HT1080 (cell line): ENCODE measurements at regions not wholly inside any gene's neighbourhood (a gene's known extent, or its start where the extent isn't known, plus 50 kb on each side); places are given as distances from the start of the nearest gene placed in this dataset.
A peak's percentile ranks its signal among the peaks of the same experiment; 100 is the strongest.

Experiments
- DNase-seq: peaks from one replicate; pipeline ENCODE4 v3.0.0-alpha.2; 2015; ENCODE audit warnings: low read depth

DNA sequence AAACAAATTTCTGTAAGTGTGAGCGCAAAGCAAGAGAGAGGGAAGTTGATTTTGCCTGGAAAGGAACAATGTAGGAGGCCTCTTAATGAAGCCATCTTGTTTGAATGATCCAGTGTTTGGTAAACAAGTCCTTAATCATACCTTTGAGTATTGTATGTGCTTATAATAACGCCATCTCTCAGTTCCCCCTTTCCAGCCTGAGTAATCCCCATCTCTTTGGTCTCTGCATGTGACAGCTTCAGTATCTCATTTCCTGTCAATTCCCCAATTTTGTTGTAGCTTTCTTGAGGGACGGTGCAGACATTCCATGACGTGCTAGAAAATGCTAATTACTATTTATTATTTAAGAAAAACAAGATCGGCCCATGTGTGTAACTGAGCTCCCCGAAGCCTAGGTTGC is 349.3 kb upstream of the NR2F2 start:
- DNase-seq: no peak

DNA sequence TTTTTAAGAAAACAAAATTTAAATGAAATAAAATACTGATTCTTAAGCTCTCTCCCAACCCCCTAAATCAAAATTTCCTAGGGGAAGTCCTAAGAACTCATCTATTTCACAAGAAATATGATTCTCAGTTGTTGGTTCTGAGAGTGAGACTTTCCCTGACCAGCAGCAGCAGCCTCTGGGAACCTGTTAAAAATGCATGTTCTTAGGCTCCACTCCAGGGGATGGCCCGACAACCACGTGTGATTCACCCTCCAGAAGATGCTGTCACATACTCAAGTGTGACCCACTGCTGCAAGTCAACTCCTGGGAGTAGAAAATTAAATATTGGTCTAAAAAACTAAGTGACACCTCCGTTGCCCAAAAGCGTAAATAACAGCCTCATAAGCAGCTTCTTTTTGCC is 343.2 kb upstream of the NR2F2 start:
- DNase-seq: no peak

DNA sequence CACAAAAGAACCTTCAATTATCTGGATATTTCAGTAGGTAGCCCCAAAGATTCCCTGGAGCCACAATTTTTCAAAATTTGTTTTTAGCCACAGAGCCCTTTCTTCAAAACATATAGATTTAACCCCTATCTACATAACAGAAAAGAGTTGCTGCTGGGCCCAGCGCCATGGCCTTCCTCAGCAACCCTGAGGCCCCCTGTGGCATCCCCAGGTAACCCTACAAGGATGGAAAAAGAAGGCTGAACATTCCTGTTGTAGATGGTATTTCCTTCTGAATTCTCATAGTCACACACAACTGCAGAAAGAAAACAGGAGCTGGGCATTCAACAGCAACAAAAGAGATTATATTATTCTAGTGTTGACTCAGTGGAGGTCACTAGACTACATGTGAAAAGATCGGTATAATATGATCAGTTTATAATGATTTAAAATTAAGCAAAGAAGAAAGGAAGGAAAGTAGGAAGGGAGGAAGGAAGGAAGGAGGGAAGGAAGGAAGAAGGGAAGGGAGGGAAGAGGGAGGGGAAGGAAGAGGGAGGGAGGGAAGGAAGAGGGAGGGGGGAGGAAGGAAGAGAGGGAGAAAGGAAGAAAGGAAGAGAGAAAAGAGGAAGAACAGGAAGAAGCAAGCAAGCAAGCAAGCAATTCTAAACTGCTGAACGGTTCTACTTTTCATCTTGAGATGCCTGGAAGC is 342.5 kb upstream of the NR2F2 start:
- no peak for DNase-seq

DNA sequence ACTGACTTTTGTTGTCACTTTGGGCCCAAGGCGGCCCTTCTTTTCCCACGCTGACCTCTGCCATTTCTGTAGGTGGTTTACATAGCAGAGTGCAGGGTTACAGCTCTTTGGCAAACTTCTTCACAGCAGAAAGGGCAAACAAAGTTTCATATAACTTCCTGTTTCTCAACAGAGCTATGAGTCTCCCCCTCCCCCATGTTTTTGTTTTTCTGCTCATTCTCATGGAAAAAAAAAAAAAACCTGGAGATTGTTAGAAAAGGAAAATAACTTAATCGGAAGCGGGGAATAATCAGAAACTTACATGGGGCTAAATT is 342.0 kb upstream of the NR2F2 start:
- no peak for DNase-seq

DNA sequence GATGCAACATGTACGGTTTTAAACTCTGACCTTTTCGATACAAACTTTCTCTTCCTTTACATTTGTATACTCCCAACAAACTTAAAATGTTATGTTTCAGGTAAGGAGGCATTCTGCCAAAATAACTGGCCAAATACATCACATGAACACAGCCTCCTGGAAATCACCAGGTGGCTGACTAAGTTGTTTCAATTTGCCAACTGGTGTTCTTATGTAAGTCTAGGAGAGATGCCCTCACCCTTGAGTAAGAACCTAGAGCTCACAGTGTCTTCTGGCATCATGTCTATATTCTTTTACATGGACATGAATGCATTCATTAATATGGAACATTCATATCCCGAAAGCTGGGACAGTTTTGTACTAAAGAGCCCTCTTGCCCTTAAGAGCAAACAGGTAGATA is 341.1 kb upstream of the NR2F2 start:
- DNase-seq: no peak

DNA sequence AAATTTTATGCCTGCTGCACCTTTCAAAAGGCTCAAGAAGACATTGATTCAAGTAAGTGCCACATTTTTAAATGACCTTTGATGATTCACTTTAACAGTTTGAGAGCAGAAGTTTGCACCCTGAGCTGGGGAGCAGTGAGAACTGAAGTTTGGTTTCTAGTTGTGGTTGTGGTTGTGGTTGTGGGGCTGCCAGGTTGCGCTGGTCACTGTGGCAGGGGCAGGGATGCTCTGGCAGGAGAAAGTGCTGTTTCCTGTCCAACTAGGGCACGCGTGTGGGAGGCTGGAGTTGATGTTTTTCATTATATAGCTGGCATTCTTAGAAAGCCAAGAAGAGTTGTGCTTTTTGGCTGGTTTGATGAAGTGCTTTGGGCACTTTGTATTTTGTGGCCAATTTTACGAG is 339.7 kb upstream of the NR2F2 start:
- peak; percentile 42 for DNase-seq

DNA sequence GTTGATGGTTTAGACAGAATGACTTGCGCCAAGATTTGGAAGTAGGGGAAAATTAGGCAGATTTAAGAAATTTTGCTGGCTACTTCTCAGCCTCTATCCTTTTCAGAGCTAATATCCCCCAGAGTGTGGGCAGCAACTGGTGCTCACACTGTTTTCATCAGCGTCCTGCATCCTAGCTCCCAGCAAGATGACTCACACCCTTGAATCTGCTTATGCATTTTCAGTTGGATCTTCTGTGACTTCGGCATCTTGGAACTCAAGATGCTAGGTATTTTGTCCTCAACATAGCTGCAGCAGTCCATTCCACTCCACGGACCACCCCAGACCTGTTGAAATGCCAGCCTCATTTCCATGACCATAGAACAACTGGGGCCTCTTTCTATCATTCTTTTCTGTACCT is 336.1 kb upstream of the NR2F2 start:
- peak; percentile 50 for DNase-seq

DNA sequence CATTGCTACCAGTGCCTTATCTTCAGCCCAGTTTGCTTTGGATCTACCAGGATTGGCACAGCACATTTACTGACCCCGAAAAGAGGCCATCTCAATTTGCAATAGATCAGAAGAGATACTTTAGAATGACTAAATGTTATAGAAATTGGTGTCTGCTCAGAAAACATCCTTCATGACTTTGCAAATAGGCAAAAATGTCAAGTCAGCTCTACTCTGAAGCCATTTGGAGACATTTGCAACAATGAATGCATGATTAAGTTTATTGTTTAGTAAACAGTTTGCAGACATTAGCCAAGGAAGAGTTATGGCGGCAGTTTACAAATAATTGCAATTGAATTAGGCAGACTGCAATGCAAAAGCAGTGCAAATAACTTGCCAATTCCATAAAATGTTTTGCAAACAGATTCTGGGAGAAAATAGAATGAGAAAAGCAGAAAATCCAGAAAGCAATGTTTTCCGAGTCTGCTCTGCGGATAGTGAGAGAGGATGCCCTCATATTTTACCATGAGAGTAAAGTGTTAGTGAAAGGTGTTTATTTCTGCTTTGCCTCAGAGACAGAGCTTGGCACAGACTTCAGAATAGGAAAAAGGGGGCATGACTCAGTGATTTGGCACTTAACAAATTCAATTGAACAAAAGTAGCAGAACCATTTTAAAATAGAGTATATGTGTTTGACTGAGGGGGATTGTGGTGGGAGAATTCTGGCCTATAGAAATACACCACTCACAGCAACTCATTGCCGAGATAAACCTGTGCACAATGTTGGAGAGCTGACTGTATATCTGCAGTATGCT is 334.9 kb upstream of the NR2F2 start:
- peak; percentile 57 for DNase-seq

DNA sequence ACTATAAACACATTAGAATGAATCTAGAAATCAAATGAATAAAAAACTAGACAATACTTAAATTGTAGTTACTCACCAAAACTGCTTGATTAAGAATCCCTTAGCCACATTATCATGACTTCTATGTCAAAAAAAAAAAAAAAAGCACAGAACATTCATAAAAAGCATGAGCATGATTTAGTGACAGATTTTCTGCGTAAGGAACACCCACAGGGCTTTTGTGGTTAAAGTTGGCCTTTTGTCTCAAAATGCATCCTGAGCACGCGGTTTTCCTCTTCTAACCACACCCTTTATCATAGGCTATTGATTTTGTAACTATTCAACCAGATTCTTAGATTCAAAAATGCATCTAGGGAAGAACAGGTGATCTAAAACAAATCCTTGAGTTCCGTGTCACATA is 334.0 kb upstream of the NR2F2 start:
- no peak for DNase-seq

DNA sequence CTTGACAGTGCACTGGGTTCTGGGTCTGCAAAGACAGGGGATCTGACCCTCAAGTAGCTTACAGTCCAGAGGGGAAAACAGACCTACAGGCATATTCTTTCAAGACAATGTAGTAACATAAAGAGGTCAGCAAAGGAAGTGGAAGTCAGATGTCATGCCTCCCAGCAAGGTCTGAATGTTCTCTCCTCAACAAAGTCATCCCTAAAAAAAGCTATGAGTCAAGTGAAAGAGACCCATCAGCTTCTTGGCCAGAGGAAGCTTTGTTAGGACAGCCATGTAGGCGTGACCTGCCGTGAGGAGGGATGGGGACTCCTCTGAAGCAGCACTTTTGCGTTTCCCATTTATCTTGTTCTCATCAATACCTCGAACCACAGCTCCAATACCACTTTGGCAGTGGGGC is 331.6 kb upstream of the NR2F2 start:
- DNase-seq: peak; percentile 10

DNA sequence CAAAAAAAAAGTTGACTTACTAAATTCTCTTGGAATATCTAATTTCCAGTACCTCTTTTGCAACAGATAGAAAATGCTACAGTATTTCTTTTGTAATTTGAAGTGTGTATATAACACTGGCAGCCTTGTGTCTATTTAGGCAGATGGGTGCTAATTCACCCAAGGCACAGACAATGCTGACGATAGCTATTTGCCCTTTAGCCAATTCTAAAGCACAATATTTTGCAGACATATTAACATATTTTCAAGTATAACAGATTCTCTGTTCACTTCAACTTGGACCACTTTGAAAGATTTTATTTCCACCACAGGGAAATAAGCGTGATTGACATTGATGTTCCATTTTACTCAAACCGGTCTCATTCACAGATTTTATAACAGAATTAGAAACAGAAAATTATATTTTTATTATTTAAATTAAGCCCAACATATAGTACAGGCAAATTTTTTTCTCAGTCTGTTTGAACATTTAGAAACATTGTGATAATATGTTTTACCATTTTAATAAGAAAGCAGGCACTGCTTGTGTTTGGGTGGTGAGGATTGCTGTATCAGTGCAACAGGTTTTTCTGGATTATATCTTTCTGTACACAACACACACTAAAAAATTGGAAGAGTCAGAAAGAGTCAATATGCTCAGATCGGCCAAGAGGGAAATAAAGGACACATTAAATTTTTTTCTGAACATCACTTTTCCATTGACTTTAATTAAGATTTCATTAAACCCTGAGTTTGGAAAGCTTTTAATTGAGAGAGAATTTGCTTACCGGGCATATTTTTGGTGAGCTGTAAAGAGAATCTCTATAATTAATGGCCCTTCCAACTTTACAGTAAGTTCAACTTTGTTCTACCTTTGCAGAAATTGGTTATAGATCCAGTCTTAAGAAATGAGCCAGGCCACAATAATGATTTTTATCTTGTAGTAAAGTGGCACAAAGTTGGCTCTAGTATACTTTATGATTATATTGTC is 327.3 kb upstream of the NR2F2 start:
- no peak for DNase-seq

DNA sequence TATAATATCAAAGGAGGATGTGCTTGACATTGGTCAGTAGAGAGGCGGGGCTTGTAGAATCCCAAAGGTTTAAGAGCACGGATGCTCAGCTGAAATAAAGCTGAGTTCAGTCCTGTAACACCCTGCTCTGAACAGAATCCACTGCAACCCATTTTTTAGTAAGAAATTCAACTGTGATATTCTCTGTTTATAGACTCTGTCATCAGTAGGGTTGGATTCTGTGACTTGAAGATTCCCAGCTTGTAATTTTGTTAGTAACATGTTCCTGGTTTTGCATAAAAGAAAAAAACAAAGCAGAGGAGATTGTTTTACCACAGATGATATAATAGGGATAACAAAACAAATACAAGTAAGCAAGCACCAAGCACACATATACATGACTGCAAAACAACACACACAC is 324.6 kb upstream of the NR2F2 start:
- DNase-seq: no peak

DNA sequence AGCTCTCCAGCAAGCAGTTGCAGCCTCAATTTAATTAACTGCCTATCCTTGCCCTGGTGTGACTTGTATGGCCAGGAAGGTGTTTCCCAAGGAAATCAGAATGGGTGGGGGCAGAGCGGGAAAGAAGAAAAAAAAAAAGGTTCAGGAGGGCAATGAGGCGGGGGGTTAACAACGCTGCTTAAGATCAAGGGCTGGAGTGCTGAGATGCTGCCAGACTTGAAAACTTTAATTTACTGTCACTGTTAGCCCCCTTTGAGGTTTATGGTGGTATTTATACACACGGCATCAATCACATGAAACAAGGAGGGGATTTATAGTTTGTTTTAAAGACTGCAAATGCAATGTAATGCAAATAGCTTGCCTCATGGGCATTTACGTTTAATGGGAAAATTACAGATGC is 319.4 kb upstream of the NR2F2 start:
- no peak for DNase-seq

DNA sequence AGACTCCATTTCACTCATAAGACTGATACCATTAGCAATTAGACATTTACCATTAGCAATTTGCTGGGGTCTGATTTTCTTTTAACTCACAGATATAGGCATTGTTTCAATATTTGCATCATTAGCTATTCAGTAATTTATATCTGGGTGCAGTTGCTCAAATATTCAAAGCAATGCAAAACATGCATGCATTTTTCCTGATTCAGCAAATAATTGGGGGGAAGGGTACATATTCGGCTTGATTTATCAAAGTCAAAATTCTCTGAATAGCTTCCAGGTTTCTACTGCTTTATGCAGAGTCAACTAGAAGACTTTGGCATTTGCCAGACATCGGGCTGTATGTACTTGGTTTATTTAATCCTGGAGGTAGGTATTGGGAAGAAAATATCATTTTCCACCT is 315.6 kb upstream of the NR2F2 start:
- no peak for DNase-seq

DNA sequence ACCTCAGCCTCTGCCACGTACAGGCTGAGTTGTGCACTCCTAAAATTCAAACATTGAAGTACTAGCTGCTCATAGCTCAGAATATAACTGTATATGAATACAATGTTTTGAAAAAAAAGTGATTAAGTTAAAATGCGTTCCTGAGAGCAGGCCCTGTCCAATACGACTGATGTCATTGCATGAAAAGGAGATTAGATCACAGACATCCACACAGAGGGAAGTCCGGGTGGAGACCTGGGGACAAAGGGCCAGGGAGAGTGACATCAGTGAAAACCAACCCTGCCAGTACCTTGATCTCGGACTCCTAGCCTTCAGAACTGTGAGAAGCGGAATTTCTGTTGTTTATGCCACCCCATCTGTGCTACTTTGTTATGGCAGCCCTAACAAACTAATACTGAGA is 311.4 kb upstream of the NR2F2 start:
- DNase-seq: no peak

DNA sequence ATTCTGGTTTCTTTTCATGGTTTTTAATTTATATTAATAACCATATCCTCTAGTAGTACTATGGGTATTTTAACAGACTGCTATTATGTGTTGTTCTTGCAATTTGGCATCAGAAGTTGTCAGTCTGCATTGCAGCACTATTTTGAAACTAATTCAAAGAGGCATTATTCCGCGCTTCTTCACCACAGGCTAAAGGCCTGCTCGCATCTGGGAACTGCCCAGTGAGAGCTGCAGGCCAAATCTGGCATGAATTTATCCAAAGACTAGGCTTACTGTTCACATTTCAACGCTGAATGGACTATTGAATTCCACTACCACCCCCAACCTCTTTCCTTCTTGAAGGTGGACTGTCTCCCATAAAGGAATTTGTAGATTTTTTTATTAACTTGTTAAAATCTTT is 310.4 kb upstream of the NR2F2 start:
- no peak for DNase-seq

DNA sequence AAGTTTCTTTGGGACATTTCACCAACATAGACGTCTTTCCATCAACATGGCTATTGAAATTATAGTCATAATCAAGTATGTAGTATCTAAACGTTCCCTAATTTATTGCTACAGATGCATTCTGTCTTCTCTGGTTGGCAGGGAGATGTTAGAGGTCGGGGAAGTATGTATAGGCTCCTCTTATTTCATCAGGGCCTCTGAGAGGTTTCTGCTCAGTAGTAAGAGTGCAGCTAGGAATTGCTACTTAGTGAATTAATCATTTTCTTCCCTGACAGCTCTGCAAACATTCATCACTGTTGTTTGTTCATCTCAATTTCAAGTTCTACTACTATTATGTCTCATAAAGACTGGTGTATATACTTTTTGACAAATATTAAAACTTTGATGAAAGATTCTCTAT is 309.7 kb upstream of the NR2F2 start:
- no peak for DNase-seq

DNA sequence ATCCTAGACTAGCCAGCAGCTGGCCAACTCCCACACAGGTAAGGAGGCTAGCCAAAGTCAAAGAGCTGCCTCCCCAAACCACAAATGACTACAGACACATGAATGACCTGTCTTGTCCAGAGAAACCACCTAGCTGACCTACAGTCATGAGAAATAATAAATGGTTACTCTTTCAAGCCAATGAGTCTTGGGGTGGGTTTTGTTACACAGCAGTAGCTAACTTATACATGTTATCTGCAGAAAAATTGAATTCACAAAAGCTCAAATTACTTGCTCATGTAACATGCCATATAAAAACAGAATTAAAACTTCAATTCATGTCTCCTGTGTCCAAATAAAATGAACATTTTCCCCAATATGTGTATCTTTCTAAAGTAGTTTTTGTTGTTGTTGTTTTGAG is 307.4 kb upstream of the NR2F2 start:
- no peak for DNase-seq

DNA sequence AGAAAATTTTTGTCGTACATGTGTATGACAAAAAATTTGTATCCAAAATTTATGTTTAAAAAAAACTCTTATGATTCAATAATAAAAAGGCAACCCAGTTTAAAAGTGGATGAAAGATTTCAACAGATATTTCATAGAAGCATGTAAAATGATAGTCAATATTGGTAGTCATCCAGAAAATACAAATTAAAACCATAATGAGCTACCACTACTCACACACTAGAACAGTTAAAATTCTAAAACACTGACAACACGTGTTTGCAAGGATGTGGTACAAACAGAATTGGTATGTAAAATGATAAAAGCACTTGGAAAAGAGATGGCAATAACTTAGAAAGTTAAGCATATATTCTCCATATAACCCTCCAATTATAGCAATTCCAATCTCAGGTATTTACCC is 303.0 kb upstream of the NR2F2 start:
- DNase-seq: no peak

DNA sequence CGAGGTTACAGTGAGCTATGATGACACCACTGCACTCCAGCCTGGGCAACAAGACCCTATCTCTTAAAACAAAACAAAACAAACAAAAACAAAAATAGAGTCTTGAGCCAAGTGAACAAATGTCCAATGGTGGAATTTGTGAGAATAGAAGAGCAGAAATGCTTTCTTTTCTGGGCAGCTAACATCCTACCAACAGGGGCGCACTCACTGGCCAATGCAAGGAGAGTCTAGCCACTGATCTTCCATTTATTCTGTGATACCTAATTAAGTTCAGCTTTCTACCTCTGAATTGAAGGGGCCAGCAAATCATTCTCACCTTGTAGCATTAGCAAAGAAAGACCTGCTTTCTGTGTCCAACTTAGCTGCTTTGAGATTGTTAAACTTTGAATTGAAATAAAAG is 301.9 kb upstream of the NR2F2 start:
- DNase-seq: no peak

DNA sequence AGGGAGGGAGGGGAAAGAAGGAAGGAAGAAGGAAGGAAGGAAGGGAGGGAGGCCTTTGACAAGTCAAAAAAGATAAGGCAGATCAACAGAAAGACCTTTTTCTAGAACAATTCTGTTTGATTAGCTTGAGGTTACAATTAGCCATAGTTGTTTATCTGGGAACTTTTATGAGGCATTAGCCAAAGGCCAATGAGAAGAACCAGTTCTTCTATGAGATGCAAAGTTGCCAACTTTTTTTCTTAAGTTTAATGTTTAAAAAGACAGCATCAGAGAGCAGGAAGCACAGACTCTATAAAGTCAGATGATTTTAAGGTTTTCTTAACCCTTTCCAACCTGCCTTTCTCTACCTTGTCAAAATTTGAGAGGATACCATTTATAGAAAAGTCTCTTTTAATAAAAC is 301.3 kb upstream of the NR2F2 start:
- DNase-seq: no peak

DNA sequence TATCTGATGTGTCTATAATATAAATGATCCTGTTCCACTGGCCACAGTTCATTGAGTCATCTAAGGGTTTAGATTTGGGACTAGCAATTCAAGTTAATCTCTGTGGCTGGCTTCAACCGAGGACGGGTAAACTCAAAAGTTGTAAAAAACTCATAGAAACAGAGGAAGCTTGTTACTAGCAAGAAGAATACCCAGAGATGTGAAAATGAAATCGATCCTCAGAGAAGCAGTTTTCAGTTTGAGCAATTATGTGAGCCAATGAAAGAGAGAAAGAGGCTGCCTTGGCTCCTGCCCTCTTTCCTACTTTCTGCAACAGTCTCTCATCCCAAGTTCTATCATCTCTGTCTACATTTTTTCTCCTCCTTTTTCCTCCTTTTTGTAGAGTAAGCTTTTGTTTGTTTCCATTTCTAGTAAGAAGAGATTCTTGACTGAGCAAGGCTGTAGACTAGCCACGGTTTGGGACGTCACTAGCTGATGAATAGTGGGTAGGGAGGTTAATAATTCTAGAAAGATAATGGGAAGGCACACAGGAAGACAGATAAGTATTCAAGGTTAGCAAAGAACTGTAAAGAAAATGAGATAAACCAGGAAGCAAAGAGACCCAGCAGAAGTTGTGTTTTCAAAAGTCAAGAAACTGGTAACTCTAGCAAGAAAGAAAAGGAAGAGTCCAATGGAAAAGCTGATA is 298.9 kb upstream of the NR2F2 start:
- DNase-seq: no peak
